ENCODE measurements at regions not wholly inside any gene's neighbourhood (a gene's known extent, or its start where the extent isn't known, plus 50 kb on each side); places are given as distances from the start of the nearest gene placed in this dataset.

DNA sequence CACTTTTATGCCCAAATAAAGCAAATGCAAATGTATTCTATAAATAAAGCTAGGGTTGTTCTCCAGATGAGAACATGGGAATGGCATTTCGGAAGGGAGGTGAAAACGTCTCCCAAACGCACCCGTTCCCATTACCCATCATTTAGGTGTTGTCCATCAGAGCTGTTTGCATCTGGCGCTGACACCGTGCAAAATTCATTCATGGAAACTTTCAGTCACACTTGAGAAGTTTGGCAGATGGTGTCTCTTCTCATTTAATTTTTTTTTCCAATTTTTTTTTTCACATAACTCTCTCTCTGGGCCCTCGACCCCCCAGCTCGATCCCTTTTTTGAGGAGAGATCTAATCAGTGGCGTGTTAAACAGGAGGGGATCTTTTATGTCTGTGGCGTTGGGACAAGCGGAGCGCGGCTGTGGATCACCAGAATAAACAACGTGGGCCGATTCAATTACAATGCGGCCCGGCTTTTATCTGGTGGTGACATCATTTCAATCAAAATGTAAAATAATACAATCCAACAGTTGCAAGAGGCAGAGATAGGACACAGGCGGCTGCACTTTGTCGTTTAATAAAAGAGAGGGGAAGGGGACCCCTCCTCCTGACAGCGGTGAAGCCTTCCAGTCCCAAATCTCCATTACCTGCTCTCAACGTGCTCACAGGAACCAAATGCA lies 246.1 kb upstream of the IRX4 start:
- TF ChIP-seq EZH2 (IDR thresholded peaks at IDR 0.05; ENCODE audit: insufficient read depth, low read length), result no peak
- TF ChIP-seq, protein P1, sequence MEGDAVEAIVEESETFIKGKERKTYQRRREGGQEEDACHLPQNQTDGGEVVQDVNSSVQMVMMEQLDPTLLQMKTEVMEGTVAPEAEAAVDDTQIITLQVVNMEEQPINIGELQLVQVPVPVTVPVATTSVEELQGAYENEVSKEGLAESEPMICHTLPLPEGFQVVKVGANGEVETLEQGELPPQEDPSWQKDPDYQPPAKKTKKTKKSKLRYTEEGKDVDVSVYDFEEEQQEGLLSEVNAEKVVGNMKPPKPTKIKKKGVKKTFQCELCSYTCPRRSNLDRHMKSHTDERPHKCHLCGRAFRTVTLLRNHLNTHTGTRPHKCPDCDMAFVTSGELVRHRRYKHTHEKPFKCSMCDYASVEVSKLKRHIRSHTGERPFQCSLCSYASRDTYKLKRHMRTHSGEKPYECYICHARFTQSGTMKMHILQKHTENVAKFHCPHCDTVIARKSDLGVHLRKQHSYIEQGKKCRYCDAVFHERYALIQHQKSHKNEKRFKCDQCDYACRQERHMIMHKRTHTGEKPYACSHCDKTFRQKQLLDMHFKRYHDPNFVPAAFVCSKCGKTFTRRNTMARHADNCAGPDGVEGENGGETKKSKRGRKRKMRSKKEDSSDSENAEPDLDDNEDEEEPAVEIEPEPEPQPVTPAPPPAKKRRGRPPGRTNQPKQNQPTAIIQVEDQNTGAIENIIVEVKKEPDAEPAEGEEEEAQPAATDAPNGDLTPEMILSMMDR (IDR thresholded peaks at IDR 0.05; ENCODE audit: insufficient read depth, low read depth, low read length), result no peak

Measured in astrocyte (in vitro differentiated cells and primary cell).